MM.1S (cell line): ENCODE measurements at regions not wholly inside any gene's neighbourhood (a gene's known extent, or its start where the extent isn't known, plus 50 kb on each side); places are given as distances from the start of the nearest gene placed in this dataset.

ENCODE experiments used
- DNase-seq: peaks from one replicate; pipeline ENCODE4 v3.0.0-alpha.2; 2015
- H2AFZ ChIP-seq: fragments of 300-600 bp; sonication (generic); 2 replicates; pipeline ENCODE4 v1.6.0; 2016; ENCODE audit warnings: antibody characterized with exemption, low read length
- H3F3A ChIP-seq: fragments of 300-600 bp; sonication (generic); 2 replicates; pipeline ENCODE4 v1.6.1; 2016; ENCODE audit warnings: mild to moderate bottlenecking, antibody characterized with exemption, low read length, moderate library complexity, mixed read lengths; ENCODE audit not compliant: insufficient read depth
- H3K27ac ChIP-seq: fragments of 300-600 bp; sonication (generic); 2 replicates; pipeline ENCODE4 v1.5.1; 2016; ENCODE audit warnings: mild to moderate bottlenecking, low read length
- H3K27me3 ChIP-seq: fragments of 300-600 bp; sonication (generic); replicated peaks from 2 replicates; pipeline ENCODE4 v1.6.0; 2016; ENCODE audit warnings: low read length; ENCODE audit not compliant: insufficient read depth
- H3K36me3 ChIP-seq: fragments of 300-600 bp; sonication (generic); replicated peaks from 2 replicates; pipeline ENCODE4 v1.6.1; 2016; ENCODE audit warnings: mild to moderate bottlenecking, low read length, mixed read lengths; ENCODE audit not compliant: insufficient read depth
- H3K4me1 ChIP-seq: fragments of 300-600 bp; sonication (generic); 2 replicates; pipeline ENCODE4 v1.6.1; 2016; ENCODE audit warnings: low read length, mixed read lengths
- H3K4me2 ChIP-seq: fragments of 300-600 bp; sonication (generic); 2 replicates; pipeline ENCODE4 v1.6.0; 2016; ENCODE audit warnings: low read depth, low read length
- H3K4me3 ChIP-seq: fragments of 300-600 bp; sonication (generic); 2 replicates; pipeline ENCODE4 v1.5.1; 2016; ENCODE audit warnings: low read length, mixed read lengths
- H3K79me2 ChIP-seq: fragments of 300-600 bp; sonication (generic); 2 replicates; pipeline ENCODE4 v1.6.1; 2016; ENCODE audit warnings: mixed run types, low read length, mixed read lengths
- H3K9ac ChIP-seq: fragments of 300-600 bp; sonication (generic); 2 replicates; pipeline ENCODE4 v1.6.1; 2016; ENCODE audit warnings: low read length, mixed read lengths
- H3K9me2 ChIP-seq: fragments of 300-600 bp; sonication (generic); replicated peaks from 2 replicates; pipeline ENCODE4 v1.6.1; 2016; ENCODE audit warnings: mild to moderate bottlenecking, low read length, mixed read lengths; ENCODE audit not compliant: insufficient read depth
- H3K9me3 ChIP-seq: fragments of 300-600 bp; sonication (generic); replicated peaks from 2 replicates; pipeline ENCODE4 v1.6.1; 2016; ENCODE audit warnings: mild to moderate bottlenecking, low read length, mixed read lengths; ENCODE audit not compliant: insufficient read depth
- H4K20me1 ChIP-seq: fragments of 300-600 bp; sonication (generic); 2 replicates; pipeline ENCODE4 v1.6.1; 2016; ENCODE audit warnings: mild to moderate bottlenecking, low read length, moderate library complexity, mixed read lengths; ENCODE audit not compliant: insufficient read depth
- CTCF ChIP-seq: fragments of 300-600 bp; sonication (generic); IDR thresholded peaks from 2 replicates; pipeline ENCODE4 v1.5.1; 2016; ENCODE audit warnings: antibody characterized with exemption, low read length, mixed read lengths
- EZH2 ChIP-seq: fragments of 300-600 bp; sonication (generic); optimal IDR thresholded peaks from 2 replicates; pipeline ENCODE3; 2017; ENCODE audit warnings: low read depth, mild to moderate bottlenecking, antibody characterized with exemption, low read length, mixed read lengths
- EZH2phosphoT487 ChIP-seq: fragments of 300-600 bp; sonication (generic); IDR thresholded peaks from 2 replicates; pipeline ENCODE4 v1.6.1; 2018; ENCODE audit warnings: antibody characterized with exemption, low read length

- Histone ChIP-seq H3K9me2 (no peaks in the 10 kb centered on the region), H3K4me2 (no peak overlapping the region)
Measured at GRCh38 chr2:118510807-118511206, 336.6 kb downstream of the EN1 start.

GRCh38 chr2:118509319-118510004, 338.0 kb downstream of the EN1 start:
- H3K4me3 ChIP-seq: no peak overlapping the region
- H3K4me2 ChIP-seq: no peak overlapping the region
- H3K27me3 ChIP-seq: no peaks in the 10 kb centered on the region
- no peaks in the 10 kb centered on the region for H3K36me3 ChIP-seq
- H3K4me1 ChIP-seq: no peaks in the 10 kb centered on the region
- no peak overlapping the region for H2AFZ ChIP-seq
- no peak overlapping the region for H3K27ac ChIP-seq
- H3K9me3 ChIP-seq: no peaks in the 10 kb centered on the region
- no peaks in the 10 kb centered on the region for H4K20me1 ChIP-seq
- DNase-seq: no peak
- no peak overlapping the region for H3K9ac ChIP-seq
- no peaks in the 10 kb centered on the region for H3K79me2 ChIP-seq
- H3K9me2 ChIP-seq: no peaks in the 10 kb centered on the region
- H3F3A ChIP-seq: no peaks in the 10 kb centered on the region; the same call in 1 of the 2 replicates
- TF ChIP-seq CTCF: no peak
- no peak for TF ChIP-seq EZH2phosphoT487
- TF ChIP-seq EZH2: no peak

More at GRCh38 chr2:118510807-118511206, 336.6 kb downstream of the EN1 start:
- H3K9me3 ChIP-seq: no peaks in the 10 kb centered on the region
- TF ChIP-seq EZH2 (no peak), EZH2phosphoT487 (no peak), CTCF (no peak)
- no peak for DNase-seq
- no peaks in the 10 kb centered on the region for H3K27me3 ChIP-seq
- no peak overlapping the region for H3K4me3 ChIP-seq
- no peaks in the 10 kb centered on the region for H3K36me3 ChIP-seq
- no peaks in the 10 kb centered on the region for H4K20me1 ChIP-seq
- H3K4me1 ChIP-seq: no peaks in the 10 kb centered on the region
- H2AFZ ChIP-seq: no peak overlapping the region
- no peaks in the 10 kb centered on the region; the same call in 1 of the 2 replicates for H3F3A ChIP-seq
- H3K79me2 ChIP-seq: no peaks in the 10 kb centered on the region
- H3K9ac ChIP-seq: no peak overlapping the region
- no peak overlapping the region for H3K27ac ChIP-seq

DNA sequence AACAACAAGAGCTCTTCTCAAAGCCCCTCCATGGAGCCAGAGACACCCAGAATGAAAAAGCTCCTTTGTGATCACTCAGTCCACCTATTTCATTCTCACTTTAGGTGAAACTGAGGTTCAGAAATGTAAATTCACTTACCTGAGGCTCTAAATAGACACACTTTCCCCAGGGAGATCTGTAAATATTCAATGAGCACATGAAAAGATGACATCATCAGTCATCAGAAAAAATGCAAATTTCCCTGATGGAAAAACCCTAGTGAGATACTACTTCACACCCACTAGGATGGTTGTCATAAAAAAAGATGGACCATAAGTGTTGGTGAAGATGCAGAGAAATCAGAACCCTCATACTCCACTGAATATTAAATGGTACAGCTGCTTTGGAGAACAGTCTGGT, 339.2 kb downstream of the EN1 start:
- H3K9me2 ChIP-seq: no peaks in the 10 kb centered on the region
- no peaks in the 10 kb centered on the region for H3K27me3 ChIP-seq
- no peaks in the 10 kb centered on the region for H3K9me3 ChIP-seq
- no peak for TF ChIP-seq CTCF
- no peak for TF ChIP-seq EZH2
- no peak for TF ChIP-seq EZH2phosphoT487
- no peak overlapping the region for H3K4me3 ChIP-seq
- H4K20me1 ChIP-seq: no peaks in the 10 kb centered on the region
- H3K4me1 ChIP-seq: no peaks in the 10 kb centered on the region
- no peaks in the 10 kb centered on the region for H3K36me3 ChIP-seq
- H3K27ac ChIP-seq: no peak overlapping the region
- H3K4me2 ChIP-seq: no peak overlapping the region
- no peaks in the 10 kb centered on the region; the same call in 1 of the 2 replicates for H3F3A ChIP-seq
- H2AFZ ChIP-seq: no peak overlapping the region
- H3K79me2 ChIP-seq: no peaks in the 10 kb centered on the region
- no peak overlapping the region for H3K9ac ChIP-seq
- no peak for DNase-seq
